ENCODE measurements at regions not wholly inside any gene's neighbourhood (a gene's known extent, or its start where the extent isn't known, plus 50 kb on each side); places are given as distances from the start of the nearest gene placed in this dataset.

GRCh38 chr13:108360139-108360538 lies 90.6 kb downstream of the TNFSF13B start:
- DNase-seq = no peak

GRCh38 chr13:108361769-108362168 lies 92.3 kb downstream of the TNFSF13B start:
- DNase-seq = no peak

- DNase-seq = no peak
These were observed 94.1 kb downstream of the TNFSF13B start for GRCh38 chr13:108363666-108364065.

DNA sequence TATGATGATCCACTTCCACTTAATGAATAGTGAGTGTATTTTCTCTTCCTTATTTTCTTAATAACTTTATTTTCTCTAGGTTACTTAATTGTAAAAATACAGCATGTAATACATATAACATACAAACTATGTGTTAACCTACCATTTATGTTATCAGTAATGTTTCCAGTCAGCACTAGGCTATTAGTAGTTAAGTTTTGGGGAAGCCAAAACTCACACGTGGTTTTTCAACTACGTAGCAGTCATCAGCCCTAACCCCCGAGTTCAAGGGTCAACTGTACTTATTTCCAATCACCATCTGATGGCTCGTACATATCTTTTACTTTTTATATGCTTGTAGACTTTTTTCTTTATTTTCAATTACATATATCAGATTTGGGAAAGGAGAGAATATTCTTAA lies 95.7 kb downstream of the TNFSF13B start:
- DNase-seq = no peak

DNA sequence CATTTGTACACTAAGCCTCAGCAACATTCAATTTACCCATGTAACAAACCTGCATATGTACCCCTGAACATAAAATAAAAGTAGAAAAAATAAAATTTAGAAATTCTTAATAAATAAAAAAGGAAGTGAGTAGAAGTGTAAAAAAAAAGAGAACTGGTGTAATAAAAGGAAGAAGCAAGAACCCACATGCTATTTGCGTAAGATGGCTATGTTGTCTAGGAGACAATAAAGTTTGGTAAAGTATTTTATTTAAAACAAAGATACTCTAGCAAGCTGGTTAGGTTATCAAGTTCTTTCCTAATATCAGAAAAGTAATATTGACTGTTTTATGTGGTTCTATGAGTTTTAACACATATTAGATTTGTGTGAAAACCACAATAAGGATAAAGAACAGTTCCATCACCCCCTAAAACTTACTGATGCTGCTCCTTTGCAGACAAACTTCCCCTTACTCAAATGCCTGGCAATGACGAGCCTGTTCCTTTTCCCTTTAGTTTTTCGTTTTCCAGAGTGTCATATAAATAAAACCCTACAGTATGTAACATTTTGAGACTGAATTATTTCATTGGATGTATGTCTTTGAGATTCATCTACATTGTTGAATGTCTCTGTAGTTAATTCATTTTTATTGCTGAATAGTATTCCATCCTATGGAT lies 98.9 kb downstream of the TNFSF13B start:
- no peak for DNase-seq

- no peak for DNase-seq
These were observed 99.9 kb downstream of the TNFSF13B start for GRCh38 chr13:108369412-108369811.

DNA sequence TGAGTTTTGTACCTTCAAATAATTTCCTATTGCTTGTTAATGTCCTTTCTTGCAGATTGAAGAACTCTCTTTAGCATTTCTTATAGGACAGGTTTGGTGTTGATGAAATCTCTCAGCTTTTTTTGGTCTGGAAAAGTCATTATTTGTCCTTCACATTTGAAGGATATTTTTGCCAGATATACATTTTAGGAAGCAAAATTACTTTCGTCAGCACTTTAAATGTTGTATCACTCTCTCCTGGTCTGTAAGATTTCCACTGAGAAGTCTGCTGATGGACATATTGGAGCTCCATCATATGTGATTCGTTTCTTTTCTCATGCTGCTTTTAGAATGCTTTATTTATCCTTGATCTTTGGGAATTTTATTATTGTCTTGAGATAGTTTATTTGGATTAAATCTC lies 105.5 kb downstream of the TNFSF13B start:
- no peak for DNase-seq

- no peak for DNase-seq
These were observed 106.3 kb downstream of the TNFSF13B start for GRCh38 chr13:108375772-108376171.

- DNase-seq = no peak
These were observed 106.8 kb downstream of the TNFSF13B start for GRCh38 chr13:108376308-108376707.

DNA sequence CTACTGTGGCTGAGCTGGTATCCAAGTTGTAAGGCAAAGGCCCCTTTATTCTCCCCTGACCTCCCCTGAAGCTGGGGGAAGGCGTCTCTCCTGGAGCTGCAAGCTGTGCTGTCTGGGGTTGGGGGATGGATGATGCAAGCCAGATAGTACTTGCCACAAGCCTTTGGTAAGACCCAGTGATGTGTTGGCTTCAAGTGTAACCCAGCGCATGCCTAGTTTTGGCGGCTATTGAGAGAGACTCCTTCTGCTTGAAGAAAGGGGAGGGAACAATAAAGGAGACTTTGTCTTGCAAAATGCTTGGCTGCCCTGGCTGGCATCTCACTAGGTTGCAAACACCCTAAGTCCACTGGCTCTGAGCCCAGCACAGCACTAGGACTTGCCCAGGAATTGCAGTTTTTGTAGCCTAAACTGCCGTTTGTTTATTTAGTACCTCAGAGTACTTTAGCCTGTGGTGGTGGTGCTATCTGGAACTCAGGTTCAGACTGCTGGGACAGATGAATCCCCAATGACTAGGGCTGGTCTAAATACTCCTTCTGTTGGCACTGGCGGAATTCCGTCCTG lies 108.2 kb downstream of the TNFSF13B start:
- DNase-seq = no peak

- no peak for DNase-seq
These were observed 114.1 kb downstream of the TNFSF13B start for GRCh38 chr13:108383667-108384066.

GRCh38 chr13:108387156-108387555 lies 117.6 kb downstream of the TNFSF13B start:
- DNase-seq = no peak

DNA sequence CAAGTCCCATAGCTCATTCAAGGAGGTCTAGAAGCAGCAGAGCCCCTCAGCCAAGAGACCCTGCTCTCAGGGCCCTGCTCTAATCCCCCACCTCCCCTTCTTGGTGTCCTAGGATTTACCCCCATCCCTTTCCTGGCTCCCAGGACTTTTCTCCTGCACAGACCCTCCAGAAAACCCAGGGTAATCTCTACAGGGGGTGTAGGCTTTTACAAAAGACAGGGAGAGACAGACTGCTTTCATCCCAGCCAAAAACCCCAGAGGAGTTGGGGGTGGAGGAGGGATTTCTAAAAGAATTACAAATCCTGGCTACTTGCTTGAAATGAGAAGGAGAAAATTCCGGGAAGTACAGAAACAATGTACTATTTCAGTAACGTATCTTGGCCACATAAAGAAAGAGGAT lies 133.3 kb downstream of the TNFSF13B start:
- DNase-seq = no peak

DNA sequence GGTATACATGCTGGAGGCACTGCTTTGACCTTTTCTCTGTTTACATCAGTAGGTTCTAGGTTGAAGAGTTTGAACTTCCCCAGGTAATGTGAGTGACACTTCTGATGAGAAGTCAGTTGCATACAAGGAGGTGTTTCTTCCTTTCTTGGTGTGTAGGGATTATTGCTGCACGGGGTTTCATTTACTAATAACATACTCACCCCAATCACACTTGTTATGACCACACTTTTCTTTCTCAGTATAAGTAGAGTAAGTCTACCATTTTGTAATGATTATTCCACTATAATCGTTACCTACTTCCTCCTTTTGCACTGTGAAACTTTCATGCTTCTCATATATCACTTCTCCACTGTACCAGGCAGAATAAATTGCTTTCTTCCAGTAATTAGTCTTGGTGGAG lies 138.0 kb downstream of the TNFSF13B start:
- no peak for DNase-seq

DNA sequence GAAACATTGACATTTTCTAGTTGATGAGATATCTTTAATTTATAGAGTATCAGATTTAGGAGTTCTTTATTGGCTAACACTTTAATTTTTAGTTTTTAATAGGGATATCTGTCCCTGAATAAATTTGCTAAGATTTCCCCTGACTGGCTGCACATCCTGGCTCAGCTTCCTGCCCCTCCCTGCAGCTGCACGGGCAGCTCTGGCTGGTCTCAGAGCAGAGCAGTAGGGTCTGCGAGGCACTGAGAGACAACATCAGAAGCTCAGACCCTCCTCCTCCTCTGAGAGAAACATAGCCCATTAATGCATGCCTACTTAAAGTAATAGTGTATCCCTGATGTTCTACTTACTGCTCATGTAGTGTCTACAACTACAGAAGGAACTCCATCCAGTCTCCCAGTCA lies 139.2 kb downstream of the TNFSF13B start:
- DNase-seq = no peak

DNA sequence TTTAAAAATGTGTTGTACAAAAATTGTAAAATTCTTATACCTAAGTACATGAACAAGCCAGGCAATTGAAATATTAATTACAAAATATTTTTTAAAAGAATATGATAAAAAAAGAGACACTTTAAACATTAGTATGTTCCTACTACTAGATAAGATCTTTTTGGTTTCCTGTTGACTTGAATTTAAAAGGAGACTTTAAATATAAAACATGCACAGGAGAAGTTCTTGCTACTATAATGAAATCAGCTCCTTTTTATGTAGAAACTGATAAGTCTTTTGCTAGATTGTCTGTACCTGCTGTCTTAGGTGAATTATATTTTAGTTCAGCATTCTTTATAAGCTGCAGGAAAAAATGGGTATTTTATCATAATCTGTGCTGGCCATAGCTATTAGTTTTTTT lies 140.2 kb downstream of the TNFSF13B start:
- no peak for DNase-seq

GRCh38 chr13:108419768-108420167 lies 150.2 kb downstream of the TNFSF13B start:
- DNase-seq = no peak

DNA sequence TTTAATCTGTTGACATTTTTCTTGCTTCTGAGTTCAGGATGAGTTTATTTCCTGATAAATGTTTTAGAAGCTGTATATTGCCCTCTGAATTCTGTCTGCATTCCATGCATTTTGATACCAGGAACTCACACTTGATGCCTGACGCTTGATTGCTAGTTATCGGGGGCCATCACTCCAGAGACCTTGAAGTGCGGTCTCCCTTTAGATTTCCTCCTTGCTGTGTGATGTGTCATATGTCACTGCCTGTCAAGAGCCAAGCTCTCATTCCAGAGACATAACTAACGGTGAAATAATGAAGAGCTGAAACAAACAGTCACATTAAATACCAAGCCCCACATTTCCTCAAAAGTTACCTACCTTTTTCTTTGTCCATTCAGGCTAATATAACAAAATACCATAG lies 155.5 kb downstream of the TNFSF13B start:
- no peak for DNase-seq

GRCh38 chr13:108426893-108427292 lies 157.4 kb downstream of the TNFSF13B start:
- DNase-seq = no peak

DNA sequence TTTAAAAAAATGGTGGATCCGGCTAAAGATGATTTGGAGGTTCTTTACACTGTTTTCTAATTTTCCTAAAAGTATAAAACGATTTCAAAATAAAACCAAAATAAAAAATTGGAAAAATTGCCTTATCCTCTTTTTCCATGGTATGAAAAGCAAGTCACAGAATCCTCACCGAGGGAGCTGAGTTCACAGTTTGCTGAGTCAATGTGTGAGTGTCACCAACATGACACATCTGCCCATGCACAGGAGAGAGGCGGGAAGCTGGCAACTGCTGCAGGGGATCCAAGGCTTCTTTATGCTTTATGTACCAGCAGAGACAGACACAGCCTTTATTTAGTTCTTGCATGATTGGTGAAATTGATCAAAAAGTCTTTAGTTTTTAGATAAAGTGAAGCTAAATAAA lies 157.8 kb downstream of the TNFSF13B start:
- no peak for DNase-seq

DNA sequence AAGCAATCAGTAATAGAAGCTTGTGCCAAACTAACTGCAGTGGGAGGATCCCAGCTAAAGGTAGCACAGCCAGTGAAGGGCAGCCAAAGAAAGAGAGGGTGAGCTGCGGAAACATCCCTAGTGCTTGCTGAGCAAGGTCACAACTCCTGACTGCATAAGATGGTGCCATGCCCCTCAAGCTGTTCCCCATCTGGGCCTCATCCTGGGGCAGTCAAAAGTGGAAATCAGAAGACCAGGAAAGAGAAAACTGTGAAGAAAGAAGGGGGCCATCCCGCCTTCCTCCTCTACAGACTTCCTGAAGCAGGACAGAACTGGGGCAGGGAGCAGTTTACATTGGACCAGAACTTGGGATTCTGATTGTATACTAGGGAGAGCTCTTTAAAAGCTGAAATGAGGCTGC lies 159.2 kb downstream of the TNFSF13B start:
- DNase-seq = no peak

- no peak for DNase-seq
These were observed 164.6 kb downstream of the TNFSF13B start for GRCh38 chr13:108433976-108434755.

DNA sequence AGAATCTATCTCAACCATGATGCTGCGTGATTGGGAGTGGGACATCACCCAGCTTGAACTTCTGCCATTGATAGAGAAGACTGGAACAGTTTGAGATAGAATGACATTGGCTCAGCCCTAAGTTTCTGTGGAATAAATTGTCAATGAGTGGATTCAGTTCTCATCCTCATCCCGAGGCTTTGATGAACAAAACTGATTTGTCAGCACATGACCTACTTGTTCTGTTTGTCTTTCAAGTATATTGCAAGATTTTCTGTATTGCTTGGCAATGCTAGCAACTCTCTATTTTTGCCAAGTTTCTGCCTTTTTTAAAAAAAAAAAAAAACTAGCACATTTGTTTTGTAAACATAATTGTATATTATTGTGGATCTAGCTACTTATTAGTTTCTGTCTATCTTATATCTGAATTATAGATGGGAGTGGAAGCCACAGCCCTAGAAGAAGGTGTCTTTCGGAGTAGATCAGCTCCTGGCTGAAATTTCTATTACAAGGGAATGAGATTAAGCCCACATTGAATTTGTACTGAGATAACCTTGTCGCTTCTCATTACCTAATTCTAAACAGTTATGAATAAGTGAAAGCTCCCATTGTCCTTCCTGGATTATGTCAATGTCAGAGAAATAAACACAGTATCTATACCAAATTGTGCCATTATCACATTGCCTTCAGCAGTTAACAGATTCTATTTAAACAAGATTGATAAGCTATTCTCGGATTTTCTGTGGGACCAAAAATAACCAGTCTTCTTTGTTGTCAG lies 166.1 kb downstream of the TNFSF13B start:
- DNase-seq = no peak

- no peak for DNase-seq
These were observed 168.0 kb downstream of the TNFSF13B start for GRCh38 chr13:108437496-108437895.

Data from activated T-cell treated with anti-CD3 and anti-CD28 coated beads, Interleukin-2, amount 50 U/mL, for 48 hours (primary cell).